ENCODE measurements at regions not wholly inside any gene's neighbourhood (a gene's known extent, or its start where the extent isn't known, plus 50 kb on each side); places are given as distances from the start of the nearest gene placed in this dataset.

DNA sequence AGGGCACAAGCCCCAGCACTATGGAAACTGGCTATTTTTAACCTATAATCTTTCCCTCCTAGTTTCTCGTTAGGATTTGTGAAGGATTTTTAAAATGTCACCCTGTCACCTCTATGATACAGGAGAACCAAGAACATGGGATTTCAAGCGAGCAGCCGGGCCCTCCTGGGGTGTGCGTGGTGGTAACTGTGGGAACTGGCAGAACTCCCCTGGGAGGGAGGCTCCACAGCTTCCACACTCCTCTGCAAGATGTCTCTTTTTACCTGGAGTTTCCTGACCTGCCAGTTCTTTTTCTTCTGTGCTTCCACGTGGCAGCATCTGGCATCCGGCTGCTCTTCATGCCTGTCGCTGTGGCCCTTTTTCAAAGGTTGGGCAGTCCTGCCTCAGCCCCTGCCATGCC lies 386.3 kb upstream of the MYT1L start:
- DNase-seq (ENCODE audit: low read depth), result no peak

DNA sequence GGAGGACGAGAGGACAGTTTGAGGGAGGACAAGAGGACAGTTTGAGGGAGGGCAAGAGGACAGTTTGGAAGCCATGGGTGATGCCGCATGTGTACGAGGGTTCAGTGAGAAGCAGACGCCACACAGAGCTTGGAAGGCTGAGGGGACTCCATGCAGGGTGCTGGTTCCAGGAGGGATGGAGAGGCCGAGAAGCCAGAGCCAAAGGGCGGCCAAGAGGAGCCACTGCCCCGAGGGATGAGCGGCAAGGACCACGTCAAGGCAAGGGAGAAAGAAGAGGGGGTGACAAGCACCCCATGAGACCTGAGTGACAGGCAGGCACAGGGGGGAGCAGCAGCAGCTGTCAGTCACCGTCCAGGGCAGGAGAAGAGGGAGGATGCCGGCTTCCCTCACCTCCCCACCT lies 385.7 kb upstream of the MYT1L start:
- no peak for DNase-seq (ENCODE audit: low read depth)

DNA sequence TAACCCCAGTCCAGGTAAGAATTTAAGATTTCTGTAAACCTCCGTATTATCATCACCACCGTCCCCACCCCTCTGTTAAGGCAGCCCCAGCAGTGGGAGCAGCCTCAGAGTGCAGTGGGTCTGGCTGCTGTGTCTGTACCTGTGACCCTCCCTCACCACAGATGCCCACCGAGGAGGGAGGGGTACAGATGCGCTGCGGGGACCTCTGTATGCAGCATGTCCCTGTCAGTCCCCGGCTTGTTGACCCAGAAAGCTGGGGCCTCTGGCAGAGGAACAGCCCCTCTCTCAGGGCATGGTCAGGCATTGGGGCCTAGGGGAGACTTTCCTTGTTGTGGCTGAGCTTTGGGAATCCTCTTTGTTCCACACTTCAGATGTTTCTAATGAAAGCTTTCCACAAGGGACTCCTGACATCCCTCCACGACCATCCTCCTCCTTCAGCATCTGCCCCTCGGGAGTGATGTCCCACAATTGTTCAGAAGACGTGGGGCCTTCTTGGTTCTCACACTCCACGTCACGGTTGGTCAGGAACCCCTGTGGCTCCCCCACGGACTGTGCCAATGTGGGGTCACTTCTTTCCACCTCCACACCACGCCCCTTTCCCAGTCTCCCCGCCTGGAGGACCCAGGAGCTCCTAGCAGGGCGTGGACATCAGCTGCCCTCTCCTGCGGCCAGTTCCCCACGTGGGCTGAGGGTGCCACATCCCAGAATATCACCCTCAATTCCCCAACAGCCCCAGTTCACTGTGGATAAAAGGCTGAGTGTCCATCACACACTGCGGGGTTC lies 384.2 kb upstream of the MYT1L start:
- DNase-seq (ENCODE audit: low read depth), result no peak

DNA sequence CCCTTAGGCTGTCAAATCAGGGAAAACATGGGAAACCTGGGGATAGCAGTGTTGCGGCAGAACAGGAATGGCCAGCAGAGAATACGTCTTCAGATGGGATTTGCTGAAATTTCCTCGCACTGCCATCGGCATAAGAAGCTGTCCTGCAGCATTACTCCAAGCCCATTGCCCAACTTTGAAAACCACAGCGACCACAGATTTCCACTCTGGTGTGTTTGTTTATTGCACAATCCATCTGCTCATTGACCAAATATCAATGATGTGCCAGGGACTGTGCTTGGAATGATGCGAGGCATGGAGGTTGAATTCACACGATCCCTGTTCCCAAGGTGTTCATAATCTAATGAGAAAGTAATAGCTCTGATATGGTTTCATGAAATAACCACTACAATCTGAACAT lies 383.3 kb upstream of the MYT1L start:
- no peak for DNase-seq (ENCODE audit: low read depth)

DNA sequence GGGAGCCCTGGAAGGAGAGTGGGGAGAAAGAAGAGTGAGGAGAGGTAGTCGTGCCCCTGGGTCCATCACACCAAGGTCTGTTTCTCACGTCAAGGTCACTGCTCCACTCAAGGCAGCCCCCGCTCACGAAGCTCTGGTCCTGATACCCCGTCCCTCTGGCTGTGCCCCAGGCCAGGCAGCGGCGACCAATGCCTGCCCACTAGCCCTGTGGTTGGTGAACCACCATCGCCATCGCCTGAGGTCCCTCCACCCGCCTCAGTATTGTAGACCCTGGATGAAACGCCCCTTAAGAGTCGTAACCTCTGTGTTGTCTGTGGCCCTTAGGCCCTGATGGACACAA lies 378.3 kb upstream of the MYT1L start:
- DNase-seq (ENCODE audit: low read depth), result no peak

DNA sequence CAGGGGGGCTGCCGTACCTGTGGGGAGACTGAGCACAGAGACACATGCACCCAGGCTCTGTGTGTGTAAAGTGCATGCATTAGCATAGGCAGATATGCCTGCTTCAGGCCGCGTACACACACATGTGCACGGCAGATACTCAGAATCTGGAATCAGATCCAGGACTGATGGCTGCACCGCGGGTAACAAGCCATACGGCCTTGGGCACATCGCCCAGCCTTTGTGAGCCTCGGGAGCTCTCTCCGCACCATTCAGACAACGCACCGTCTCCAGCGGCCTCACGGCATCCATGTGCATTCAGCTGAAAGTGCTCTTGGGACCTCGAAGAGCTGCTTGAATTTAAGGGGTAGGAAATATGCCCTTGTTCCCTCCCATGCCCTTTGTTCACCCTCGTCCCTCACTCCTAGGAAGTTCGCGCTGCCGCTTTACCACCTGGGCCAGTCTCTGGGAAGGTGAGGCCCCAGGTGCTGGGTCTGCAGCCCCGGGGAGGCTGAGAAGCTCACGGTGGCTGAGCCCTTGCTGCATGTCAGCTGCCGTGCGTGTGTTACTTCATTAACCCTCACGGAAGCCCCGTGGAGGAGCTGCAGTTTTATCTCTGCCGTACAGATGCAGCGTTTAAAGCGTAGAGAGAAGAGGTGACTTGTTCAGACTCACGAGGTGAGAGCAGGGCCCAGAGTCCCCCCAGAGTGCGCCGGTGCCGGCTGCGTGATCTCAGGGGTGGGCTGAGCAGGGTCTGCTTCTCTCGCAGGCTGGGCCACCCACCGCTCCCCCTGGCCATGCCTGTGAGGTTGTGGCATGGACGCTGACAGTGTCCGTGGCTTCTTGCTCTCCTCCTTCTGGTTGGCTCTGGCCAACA lies 377.7 kb upstream of the MYT1L start:
- DNase-seq (ENCODE audit: low read depth), result no peak

DNA sequence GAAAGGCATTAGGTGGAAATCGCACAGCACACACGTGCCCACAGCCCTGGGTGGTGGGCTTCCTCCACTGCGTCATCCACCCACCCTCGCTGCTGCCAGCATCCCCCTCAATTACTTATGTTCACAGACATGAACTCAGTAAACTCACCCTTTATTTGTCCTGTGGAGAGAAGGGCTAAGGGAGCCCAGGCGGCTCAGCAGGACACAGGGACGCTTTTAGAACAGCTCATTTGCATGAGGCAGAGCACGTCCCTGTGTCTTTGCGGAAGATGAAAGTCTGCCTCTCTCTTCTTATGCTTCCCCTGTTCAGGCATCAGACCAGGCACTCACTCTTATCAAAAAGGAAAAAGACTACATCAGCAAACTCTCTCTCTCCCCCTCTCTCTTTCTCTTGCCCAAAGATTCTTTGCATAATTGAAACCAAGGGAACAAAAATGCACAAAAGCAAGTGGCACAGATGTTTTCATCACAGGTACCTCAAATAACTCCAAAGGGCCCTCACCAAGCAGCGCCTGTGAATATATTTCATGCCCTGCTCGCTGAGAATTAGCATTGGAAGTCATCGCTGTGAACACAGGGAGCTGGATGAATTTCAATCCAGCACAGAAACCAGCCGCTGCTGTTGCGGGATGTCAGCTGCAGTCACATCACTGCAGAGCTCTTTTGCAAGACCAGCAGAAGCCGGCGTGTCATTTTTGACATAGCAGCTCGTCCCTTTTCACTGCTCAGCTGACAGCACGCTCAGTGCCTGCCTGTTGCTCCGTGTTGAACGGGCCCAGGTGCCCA lies 376.3 kb upstream of the MYT1L start:
- no peak for DNase-seq (ENCODE audit: low read depth)

DNA sequence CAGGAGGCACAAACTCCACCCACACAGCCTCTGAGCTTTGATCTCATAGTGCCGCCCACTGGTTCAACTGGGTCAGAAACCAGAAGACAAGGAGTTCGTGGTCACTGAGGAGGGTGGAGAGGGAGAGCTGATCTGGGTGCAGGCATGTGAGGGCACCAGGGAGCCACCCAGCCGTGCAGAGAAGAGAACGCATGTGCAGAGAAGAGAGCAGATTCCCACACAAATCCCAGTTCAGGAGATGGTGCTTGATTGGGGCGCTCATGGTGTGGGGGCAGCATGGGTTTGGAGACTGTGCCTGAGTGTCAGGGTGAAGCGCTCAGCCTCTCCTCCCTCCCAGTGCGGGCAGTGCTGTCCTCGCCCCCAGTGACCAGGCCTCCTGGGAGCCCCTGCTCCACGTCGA lies 375.2 kb upstream of the MYT1L start:
- no peak for DNase-seq (ENCODE audit: low read depth)

DNA sequence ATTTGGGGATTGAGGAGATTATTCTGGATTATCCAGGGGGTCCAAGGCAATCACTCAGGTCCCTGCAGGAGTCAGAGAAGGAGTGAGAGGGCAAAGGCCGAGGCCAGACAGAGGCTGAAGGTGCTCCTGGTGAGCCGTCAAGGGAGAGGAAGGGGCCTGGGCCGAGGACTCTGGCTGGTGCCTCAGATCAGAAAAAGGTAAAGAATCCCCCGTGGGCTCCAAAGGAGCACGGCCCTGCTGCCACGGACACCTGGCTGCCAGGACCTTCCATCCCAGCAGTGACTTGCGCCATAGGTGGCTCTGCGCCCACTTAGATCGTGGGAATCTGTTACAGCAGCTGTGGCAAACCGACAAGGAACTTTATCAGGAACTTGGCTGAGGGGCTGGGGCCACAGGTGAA lies 374.8 kb upstream of the MYT1L start:
- no peak for DNase-seq (ENCODE audit: low read depth)

DNA sequence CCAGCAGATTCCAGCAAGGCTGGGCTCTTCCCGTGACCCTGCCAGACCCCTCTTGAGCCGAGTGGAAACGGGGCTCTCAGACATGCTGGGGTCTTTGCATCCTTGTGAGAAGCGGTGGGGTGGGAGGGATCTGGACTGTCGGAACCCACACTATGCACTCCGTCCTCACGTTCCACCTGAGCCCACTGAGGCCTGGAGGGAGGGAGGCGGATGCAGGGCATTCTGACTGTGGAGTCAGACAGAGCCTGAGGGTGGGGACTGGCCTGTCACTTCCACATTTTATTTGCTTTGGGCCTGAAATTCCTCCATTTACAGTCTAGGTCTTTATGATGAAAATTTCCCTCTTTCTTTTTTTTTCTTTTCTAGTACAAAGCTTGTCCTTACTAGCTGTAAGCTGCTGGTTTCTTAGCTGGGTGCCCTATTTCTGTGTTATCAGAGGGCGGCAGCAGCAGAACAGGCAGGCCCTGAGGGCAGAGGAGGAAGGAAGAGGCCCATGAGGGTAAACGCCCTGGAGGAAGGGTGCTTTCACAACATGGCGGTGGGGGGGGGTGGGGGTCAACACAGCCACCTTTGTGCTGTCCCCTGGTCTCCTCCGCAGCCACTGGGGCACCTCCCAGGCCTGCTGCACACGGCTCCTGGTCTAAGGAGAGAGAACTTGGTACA lies 373.5 kb upstream of the MYT1L start:
- DNase-seq (ENCODE audit: low read depth), result no peak

DNA sequence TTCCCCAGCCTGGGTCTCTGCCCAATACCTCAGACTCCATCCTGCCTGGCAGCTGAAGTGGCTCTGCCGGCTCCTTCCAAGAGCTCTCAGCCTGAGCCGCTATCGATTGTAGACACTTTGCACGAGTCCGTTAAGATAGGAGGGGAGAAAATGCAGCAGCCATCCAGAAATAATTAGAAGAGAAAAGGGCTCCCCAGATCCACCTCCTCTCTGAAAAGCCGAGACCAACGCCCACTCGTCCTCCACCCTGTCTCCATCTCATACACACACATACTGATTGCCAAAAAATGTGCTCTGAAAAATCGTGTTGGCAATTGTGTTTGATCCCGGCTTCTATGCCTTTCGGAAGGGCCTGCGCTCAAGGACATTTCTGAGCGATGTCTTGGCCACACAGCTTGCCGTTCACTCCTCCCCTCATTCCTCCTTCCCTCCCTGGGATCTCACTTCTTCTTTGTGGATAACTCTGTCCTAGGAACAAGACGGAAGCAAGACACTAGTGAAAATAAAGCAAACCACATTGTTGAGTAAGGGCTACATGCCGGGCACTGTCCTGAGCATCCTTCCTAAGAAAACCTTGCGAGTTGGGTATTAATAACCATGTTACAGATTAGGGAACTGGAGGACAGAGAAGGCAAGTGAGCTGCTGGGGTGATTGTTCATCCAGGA lies 372.8 kb upstream of the MYT1L start:
- DNase-seq (ENCODE audit: low read depth), result no peak

DNA sequence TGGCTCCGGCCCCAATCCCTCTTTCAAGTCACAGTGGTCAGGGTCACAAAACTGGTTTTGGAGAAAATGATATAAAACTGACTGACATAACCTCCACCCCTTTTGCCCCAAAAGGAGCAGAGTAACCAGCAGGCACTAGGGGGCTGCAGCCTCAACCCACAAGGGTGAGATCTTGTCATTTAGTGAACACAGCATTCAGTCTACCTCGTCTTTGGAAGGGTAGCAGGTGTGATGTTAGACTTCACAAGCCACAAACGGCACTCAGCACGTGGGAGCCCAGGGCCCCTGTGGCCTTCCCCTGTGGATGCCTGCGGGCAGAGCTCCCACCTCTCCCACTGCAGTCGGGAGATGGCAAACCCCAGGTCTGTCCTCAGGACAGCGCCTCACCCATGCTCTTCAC lies 372.1 kb upstream of the MYT1L start:
- no peak for DNase-seq (ENCODE audit: low read depth)

DNA sequence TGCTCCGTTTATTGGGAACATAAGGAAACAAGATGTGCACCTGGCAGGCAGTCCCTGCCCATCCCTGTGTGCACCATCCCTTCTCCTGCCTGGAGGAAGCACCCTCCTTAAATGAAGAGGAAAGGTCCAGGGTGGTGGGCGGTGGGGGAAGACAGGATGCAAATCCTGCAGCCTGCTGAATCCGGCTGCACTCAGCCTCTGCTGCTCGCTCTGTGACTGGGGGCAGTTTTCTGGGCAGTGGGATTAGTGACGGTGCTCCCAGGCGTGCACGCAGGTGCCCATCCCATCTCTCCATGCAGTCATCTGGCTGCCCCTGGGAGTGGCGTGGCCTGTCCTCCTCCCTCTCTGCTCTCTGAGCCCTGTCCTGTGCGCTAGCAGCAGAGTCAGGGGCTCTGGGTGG lies 371.3 kb upstream of the MYT1L start:
- DNase-seq (ENCODE audit: low read depth), result no peak

DNA sequence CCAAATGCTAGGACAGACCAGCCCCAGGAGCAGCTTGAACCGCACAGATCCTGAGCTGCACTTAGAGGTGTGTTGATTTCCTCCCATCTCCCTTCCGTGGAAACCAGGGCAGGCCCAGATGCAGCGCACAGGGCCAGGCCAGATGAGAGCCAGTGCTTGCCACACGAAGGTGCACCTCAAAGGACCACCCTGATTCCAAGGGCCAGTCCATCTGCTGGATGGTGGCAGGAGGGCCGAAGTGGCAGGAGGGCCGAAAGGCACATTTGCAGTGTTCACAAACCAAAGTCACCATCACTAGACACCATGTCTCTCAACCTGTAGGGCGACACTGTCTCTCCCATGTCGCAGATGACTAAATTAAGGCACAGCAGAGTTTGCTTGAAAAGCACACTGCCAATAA lies 370.7 kb upstream of the MYT1L start:
- no peak for DNase-seq (ENCODE audit: low read depth)

DNA sequence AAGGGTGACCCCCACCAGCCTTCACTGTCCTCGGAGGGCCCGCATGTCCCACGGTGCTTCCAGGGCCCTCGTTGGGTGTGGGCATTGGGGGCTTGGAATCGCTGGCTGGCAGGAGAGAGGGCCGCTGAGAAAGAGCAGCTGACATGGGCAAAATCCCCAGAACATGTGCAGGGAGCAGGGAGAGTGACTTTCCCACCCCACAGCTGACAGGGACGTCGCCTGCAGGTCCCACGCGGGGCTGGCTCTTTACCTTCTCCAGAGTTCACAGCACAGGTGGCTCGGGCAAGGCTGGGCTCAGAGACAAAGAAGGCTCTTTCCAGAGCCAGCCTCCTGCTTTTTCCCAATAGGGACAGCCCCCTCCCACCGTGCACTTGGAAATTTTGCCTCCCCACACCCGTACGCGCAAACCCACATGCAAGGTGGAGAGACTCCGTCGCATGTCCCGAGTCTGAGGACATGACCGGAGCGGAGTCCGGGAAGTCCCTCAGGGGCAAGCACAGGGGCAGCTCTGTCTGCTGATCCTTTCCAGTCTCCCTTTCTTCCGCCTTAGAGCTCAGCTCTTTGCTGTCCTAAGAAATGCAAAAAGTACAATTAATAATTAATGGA lies 370.2 kb upstream of the MYT1L start:
- no peak for DNase-seq (ENCODE audit: low read depth)

DNA sequence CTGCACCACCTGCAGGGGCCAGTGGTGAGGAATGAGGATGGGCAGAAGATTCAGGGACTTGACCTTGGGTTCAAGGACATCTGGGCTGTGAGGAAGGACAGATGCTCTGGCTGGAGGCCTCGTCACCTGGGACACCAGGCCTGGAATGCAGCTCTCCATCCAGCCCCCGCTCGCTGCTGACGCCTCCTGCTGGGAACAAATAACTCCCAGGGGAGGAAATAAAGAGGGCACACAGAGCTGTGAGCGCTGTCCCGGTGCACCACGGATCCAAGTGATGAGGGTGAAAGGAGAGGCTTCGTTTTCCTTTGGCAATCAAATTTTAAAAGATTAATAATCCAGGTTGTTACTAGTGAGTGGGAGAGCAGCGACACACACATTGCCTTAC lies 368.0 kb upstream of the MYT1L start:
- DNase-seq (ENCODE audit: low read depth), result no peak

DNA sequence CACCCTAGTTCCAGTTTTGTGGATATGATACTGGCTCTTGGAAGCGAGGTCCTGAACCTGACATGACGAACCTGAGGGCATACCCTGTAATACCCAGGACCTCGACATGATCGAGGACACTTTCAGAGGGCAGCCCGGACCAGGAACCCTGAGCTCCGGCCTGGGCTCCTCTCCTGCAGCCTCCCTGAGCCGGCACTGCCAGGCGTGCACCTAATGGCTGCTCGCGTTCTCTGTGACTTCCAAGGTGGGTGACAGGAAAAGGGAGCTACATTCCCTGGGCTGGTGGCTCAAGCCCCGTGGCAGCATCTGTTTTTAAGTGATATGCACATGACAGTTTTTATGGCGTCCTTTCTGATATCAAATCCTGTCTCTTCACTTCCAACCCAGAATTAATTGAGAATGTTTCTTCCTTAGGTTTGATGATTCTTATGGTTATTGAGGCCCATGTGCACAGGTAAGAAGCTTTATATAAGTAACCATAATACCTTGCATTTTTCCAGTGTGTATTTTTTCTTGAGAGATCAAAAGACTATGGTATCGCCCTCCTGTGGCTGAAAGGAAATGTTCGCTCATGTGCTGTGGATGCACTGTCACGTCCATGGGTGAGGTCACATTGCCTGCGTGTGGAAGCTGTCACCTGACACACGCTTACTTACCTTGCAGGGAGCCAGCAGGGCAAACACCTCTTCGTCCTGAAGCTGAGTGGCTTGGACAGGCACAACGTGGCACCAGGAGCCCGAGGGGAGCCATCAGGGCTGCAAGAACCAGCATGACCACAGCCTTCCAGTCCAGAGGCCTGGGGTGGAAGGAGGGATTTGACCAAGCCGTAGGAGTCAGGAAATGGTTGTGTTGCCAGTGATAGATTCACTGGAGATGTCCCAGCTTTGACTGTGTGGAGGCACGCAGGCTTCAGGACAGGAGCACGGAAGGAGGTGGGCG lies 367.4 kb upstream of the MYT1L start:
- peak; percentile 3 for DNase-seq (ENCODE audit: low read depth)

DNA sequence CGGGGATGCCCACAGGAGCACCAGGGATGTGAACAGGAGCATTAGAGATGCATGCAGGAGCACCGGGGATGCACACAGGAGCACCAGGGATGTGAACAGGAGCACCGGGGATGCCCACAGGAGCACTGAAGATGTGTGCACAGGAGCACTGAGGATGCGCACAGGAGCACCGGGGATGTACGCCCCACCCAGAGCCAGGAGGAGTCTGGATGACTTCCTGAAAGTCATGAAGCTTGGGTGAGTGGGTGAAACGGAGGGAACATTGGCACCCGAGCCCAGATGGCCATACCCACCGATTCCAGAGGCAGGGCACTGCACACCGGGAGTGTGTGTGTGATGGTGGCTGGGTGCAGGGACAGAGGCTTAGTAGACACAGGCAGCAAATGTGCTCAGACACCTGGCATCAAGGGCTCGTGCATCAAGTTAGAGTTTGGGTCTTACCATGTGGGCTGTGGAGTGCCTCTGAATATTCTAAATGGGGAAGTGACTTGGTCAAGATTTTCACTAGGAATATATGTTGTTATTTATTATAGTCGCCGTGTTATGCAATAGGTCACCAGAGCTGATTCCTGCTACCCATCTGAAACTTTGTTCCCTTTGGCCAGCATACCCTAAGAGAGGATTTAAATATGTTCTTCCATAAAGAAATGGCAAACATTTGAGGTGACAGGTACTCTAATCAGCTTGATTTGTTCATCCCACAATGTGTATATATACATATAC lies 365.8 kb upstream of the MYT1L start:
- no peak for DNase-seq (ENCODE audit: low read depth)

DNA sequence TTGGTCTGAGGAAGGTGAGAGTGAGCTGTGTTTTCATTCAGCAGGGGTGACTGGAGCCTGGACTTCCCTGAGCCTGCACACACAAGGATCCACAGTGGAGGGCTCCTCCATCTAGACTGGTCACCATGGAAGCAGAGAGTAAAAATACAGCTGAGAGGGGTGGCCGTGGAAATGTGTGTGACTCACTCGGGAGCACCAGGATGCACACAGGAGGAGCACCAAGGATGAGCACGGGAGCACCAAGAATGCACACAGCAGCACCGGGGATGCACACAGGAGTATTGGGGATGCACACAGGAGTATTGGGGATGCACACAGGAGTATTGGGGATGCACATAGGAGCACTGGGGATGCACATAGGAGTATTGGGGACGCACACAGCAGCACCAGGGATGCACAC lies 365.2 kb upstream of the MYT1L start:
- DNase-seq (ENCODE audit: low read depth), result no peak

Measured in renal cortical epithelial cell (primary cell).